ENCODE measurements at regions not wholly inside any gene's neighbourhood (a gene's known extent, or its start where the extent isn't known, plus 50 kb on each side); places are given as distances from the start of the nearest gene placed in this dataset.
A peak's percentile ranks its signal among the peaks of the same experiment; 100 is the strongest.

- H3K4me3 ChIP-seq (replicated peaks in 1 of 2; ENCODE audit: low read depth in 2 of 2, low read length in 2 of 2), result no peak overlapping the region
- TF ChIP-seq CTCF (IDR thresholded peaks at IDR 0.05; ENCODE audit: low read depth, low read length), result no peak
- DNase-seq (ENCODE audit: low read depth in 2 of 2), result no peak
These were observed 59.0 kb upstream of the ZNF726 start for GRCh38 chr19:23855676-23856075.

GRCh38 chr19:23851966-23852365, 62.7 kb upstream of the ZNF726 start:
- no peak for TF ChIP-seq CTCF (IDR thresholded peaks at IDR 0.05; ENCODE audit: low read depth, low read length)
- no peak overlapping the region for H3K4me3 ChIP-seq (replicated peaks in 1 of 2; ENCODE audit: low read depth in 2 of 2, low read length in 2 of 2)
- no peak for DNase-seq (ENCODE audit: low read depth in 2 of 2)

- TF ChIP-seq CTCF (IDR thresholded peaks at IDR 0.05; ENCODE audit: low read depth, low read length), result no peak
- no peak overlapping the region for H3K4me3 ChIP-seq (replicated peaks in 1 of 2; ENCODE audit: low read depth in 2 of 2, low read length in 2 of 2)
- DNase-seq (ENCODE audit: low read depth in 2 of 2), result no peak
These were observed 74.1 kb upstream of the ZNF681 start for GRCh38 chr19:23832717-23833327.

- DNase-seq (ENCODE audit: low read depth in 2 of 2), result peak in 1 of 2 donors; percentile 11
- peak; percentile 14 for TF ChIP-seq CTCF (IDR thresholded peaks at IDR 0.05; ENCODE audit: low read depth, low read length)
- H3K4me3 ChIP-seq (replicated peaks in 1 of 2; ENCODE audit: low read depth in 2 of 2, low read length in 2 of 2), result no peak overlapping the region
These were observed 65.3 kb upstream of the ZNF681 start for GRCh38 chr19:23823952-23824389.

- TF ChIP-seq CTCF (IDR thresholded peaks at IDR 0.05; ENCODE audit: low read depth, low read length), result no peak
- no peak overlapping the region for H3K4me3 ChIP-seq (replicated peaks in 1 of 2; ENCODE audit: low read depth in 2 of 2, low read length in 2 of 2)
- DNase-seq (ENCODE audit: low read depth in 2 of 2), result no peak
These were observed 64.0 kb upstream of the ZNF681 start for GRCh38 chr19:23822735-23823134.

GRCh38 chr19:23817519-23817918, 58.8 kb upstream of the ZNF681 start:
- DNase-seq (ENCODE audit: low read depth in 2 of 2), result peak in 1 of 2 donors; percentile 36

More at GRCh38 chr19:23817519-23817918, 58.8 kb upstream of the ZNF681 start:
- TF ChIP-seq CTCF (IDR thresholded peaks at IDR 0.05; ENCODE audit: low read depth, low read length), result peak; percentile 53
- H3K4me3 ChIP-seq (replicated peaks in 1 of 2; ENCODE audit: low read depth in 2 of 2, low read length in 2 of 2), result no peak overlapping the region

Measured in cardiac fibroblast (primary cell).